Head of caudate nucleus (tissue), 42 donors: ENCODE measurements at regions not wholly inside any gene's neighbourhood (a gene's known extent, or its start where the extent isn't known, plus 50 kb on each side); places are given as distances from the start of the nearest gene placed in this dataset.

ENCODE experiments used
- DNase-seq, 42 donors: peaks; one replicate each; pipeline versions ENCODE4 v3.0.0 to v3.0.0-alpha.2; 2020 to 2021; ENCODE audit warnings: mixed read lengths in 7 of 42
- intact Hi-C: fragments of 100-400 bp; cut with DNase I; formaldehyde crosslinking; loops from one replicate; pipeline ENCODE4 v1.15.0; 2022

DNA sequence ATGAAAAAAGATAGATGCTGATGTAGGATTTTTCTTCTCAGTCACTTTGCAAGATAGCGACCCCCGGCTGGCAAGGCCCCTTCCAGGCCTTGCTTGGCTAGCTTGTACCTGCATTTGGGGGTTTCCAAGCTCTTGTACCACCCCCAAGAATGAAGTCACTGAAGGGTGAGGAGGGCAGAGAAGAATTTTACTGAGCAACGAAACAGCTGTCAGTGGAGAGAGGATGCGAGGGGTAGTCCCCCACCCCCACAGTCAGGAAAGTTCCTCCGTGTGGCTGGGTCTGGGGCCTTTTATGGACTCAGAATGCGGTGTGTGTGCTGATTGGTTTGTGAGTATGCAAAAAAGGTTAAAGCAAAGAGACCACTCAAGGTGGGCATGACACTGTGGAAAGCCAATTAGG, 382.0 kb downstream of the GPD2 start:
- no peak for DNase-seq
- intact Hi-C loops, result no loop called here

DNA sequence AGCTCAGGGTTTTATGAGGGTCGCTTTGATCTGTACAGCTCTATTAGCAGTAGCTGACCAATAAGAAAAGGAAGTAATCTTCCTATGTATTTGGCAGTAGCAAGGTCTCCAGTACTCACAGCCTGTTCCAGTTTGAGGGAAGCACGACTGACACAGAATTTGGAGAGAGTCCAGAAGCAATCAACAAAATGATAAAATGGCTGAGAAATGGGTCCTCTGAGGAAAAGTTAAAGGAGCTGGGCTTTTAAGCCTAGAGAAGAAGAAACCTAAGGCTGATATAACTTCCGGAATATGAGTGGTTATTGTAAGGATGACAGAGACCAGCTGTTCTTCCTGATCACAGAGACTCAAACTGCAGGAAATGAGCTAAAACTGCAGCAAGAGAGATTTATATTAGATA, 382.8 kb downstream of the GPD2 start:
- intact Hi-C loops, result no loop called here

DNA sequence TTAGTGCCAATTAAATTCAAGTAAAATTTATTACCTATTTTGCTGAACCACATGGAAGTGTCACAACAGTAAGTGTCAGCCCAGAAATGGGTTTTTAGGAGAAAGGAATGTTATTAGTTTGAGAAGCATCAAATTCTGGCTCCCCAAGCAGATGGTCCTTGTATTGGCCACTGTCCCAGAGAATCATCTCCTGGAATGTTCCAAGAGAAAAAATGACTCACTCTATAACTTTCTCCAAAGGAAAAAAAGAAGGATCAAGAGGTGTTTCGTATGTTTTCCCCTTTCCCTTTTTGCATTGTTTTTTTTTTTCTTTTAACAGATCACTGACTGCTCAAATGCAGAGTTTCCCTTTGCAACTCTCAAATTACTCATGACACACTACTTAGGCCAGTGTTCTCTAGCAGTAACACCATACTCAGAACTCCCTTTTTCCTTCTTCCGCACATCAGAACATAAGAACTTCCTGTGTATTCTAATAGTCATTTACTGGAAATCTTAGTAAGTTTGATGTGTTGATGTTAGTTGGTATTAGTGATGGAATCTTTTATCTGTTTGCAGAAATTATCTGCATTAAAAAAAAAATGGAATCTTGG, 390.3 kb downstream of the GPD2 start:
- no peak for DNase-seq
- intact Hi-C loops, result no loop called here

More for the DNA sequence above, 382.8 kb downstream of the GPD2 start:
- no peak for DNase-seq

DNA sequence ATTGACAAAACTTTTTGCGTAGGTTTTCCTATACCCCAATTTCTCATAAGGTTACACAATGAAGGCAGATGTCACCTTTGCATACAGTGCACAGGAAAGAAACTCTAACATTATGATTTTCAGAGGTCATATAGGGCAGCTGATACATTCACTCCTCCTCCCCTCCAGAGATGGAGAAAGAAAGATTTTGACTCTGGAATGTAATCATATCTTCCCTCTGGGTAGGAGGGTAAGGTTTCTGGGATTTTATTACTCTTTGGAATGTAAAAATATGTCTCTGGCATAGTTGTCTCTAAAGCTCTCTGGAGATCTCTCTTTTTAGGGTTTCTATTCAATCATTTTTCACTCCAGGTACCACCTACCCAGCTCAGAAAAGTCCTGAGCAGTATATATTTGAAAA, 398.3 kb downstream of the GPD2 start:
- intact Hi-C loops, result no loop called here
- no peak for DNase-seq

DNA sequence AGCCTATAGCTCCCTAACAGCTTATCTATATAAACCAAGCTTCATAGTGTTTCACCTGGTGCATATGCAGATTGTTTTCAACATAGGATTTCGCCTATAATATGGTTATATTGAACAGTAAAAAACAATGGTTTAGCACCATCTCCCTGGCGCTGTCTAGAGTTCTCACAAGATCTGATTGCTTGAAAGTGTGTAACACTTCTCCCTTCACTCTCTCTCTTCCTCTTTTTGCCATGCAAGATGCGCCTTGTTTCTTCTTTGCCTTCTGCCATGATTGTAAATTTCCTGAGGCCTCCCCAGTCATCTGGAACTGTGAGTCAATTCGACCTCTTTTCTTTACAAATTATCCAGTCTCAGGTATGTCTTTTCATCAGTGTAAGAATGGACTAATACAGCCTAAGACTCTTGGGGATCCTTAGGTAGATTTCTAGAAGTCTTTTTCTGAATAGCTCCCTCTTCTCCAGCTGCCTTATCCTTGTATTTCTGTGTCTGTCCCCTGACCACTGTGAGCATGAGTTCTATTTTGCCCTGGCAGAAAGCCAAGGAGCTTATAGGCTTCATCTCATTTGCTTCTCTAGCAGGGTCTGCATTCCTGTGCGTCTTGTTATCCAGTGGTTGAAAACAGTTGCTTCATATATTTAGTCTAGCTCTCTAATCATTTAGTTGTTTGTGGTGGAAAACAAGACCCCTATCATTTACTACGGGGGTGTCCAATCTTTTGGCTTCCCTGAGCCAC, 401.6 kb downstream of the GPD2 start:
- DNase-seq, result no peak
- intact Hi-C loops, result no loop called here

DNA sequence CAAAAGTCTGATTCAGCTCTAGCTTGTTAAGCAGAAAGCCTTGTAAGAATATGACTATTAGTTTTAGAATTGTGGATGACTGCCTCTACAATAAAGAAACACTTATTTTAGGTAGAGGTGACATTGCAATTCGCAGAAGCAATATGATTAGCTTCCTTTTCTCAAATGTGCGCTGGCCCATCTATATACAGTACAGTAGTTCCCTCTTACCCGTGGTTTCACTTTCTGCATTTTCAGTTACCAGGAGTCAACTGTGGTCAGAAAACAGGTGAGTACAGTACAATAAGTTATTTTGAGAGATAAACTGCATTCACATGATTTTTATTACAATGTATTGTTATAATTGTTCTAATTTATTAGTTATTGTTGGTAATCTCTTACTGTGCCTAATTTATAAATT, 405.1 kb downstream of the GPD2 start:
- intact Hi-C loops, result no loop called here
- no peak for DNase-seq

DNA sequence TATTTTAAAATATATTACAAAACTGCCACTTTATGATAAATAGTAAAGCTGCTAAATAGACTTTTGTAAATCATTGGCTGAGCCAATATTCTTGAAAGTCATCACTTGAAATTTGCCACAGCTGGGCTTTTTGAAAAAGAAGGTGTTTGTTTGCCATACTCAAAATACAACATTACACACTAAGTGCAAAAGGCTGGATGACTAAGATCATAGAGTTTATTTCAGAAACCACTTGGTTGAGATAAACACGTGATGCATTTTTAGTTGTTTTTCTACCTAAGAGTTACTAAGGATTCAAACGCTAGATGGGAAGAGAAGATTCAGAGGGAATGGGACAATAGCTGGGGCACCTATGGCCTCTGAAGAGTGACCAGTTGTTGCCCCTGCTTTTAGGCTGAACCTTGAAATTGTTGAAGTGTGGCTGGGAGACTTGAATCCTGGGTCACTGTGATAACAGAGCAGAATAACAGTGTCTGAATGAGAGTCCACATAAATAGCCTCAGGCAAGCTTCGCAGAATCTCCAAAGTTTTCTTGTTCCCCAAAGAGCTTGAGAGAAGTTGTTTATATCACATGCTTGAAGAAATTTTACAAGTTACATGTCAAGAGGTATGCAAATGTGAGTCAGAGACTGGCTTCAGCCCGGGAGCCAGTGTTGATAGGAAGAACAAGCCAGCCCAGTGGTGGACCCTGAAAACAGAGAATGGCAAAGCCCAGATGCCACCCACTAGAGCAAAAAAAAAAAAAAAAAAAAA, 409.8 kb downstream of the GPD2 start:
- intact Hi-C loops, result no loop called here
- no peak for DNase-seq

DNA sequence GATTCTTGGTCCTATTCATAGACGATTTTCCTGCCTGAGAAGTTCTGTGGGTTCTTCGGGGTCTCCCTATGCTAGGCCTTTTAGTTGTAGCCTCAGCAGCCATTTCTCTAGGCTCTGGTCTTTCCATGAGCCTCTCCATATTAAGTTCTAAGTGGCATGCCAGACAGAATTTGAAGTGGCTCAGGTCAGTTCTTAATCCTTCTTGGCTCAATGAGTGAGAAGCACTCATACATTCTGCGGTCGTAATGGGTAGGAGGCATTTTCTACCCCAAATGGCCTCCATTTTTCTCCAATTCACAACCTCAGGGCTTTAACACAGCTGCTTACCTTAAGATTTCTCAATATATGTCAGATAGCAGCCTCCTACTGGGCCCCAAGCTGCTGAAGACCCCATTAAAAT, 405.3 kb upstream of the GALNT5 start:
- intact Hi-C loops, result no loop called here
- DNase-seq, result no peak

DNA sequence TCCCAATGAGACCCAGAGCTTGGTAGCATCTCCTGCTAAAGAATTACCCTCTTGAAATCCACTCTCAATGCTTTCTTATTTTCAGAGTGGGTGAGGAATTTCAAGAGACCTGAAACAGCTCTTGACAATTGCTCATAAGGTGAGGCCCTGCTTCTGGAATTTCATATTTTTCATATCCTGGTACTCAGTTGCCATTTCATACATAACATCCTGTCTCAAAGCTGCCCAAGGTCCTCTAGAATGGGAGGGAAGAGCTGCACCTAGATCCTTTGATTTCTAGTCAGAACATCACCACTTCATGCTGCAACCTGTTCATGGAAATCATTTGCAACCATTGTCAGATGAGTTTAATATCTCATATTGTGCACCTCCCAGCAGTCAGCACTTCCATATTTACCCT, 404.8 kb upstream of the GALNT5 start:
- intact Hi-C loops, result no loop called here
- DNase-seq, result no peak

DNA sequence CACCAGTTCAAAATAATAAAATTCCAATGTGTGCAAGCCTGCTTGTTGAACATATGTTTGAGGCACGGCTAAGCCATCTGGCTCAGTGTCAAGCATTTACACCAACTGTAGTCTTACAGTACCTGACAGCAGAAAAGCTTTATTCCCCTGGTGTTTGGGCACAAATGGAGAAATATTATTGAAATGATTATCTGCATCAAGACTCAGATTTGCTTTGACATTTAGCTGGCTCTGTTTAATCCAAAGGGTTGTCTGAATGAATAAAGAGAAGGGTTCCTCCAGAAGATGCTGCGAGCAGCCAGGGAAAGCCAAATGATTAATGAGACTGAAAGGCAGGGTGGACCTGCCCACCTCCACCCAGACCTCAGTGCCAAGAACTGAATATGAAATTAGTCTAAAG, 393.2 kb upstream of the GALNT5 start:
- no peak for DNase-seq
- intact Hi-C loops, result no loop called here

DNA sequence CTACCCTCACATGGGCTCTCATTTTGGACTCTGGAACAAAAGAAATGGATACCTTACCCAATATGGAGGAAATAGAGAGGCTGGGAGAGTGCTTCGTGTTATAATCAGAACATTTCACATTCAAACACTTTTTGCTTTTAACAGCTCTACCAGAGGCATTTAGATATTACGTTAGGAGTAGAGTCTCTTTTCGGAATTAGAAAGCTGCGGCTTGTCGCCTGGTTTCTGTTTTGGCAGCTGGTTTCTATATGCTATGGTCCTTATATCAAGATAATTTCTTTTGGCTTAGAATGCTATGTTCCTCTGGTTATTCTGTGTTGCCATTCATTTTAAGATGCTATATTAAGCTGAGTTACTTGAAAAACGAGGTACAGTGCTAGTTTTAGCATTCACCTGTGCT, 392.8 kb upstream of the GALNT5 start:
- no peak for DNase-seq
- intact Hi-C loops, result no loop called here

DNA sequence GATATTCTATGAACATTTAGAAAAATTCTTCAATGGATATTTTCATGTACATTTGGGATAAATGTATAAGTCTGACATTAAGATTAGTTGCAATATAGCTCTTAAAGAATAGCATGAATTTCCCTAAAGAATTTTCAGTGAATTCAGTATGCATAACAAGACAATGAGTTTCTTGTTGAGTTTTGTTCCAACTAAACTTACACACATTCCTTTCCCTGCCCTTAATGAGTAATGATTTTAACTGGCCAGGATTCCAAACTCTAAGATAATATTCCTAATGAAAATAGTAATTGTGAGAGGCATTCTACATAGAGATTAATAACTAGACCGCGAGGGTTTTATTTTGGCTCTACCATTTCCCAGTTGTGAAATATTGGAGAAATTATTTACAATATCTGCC, 390.3 kb upstream of the GALNT5 start:
- intact Hi-C loops, result no loop called here

DNA sequence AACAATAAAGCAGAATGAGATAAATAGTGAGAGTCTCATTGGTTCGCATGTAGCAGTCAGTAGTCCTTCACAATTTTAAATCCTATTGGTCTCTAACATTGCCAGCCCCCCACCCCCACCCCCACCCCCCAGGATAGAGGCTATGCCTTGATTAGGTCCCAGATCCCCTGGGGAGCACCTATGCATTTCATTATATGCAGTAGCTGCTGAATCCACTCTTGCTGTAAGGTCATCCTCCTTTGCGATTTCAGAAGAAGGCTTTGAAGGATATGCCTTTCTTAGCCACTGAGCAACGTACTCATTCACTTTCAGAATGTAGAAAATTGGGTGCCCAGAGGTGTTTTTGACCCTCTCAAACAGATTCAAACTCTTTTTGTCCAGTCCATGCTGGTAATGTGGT, 382.8 kb upstream of the GALNT5 start:
- intact Hi-C loops, result no loop called here
- no peak for DNase-seq

More for the DNA sequence above, 390.3 kb upstream of the GALNT5 start:
- DNase-seq, result no peak

DNA sequence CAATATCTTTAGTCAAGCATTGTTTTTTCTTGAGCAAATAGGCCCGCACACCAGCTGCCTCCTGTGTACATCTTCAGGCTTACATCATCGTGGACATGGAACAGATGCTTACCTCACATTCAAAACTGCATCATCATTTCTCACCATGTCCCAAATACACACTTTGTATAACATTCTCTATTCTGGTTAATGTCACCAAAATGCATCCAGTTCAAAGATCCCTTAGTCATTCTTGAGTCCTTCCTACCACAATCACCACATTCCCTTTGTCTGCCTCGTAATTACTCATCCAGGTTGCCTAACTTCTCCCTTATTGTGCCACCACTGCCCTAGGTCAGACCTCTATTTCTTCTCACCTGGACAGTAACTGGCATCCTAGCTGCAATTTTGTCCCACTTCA, 373.7 kb upstream of the GALNT5 start:
- intact Hi-C loops, result no loop called here
- no peak for DNase-seq

DNA sequence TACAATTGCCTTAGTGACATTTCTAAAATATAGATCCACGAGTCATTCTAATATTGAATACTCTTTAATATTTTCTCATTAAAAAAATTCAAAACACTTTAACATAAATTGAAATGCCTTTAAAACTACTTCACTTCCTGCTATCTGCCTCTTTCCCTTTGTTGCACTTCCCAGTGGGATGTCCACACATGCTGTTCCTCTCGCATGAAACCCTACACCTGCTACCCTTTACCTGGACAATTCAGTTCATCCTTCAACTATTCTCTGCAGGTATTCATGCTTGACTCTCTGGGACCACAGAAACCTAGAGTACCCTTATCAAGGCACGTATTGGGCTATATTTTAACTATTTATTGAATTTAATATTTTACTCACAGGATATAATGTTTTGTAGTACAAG, 373.3 kb upstream of the GALNT5 start:
- intact Hi-C loops, result no loop called here
- no peak for DNase-seq

DNA sequence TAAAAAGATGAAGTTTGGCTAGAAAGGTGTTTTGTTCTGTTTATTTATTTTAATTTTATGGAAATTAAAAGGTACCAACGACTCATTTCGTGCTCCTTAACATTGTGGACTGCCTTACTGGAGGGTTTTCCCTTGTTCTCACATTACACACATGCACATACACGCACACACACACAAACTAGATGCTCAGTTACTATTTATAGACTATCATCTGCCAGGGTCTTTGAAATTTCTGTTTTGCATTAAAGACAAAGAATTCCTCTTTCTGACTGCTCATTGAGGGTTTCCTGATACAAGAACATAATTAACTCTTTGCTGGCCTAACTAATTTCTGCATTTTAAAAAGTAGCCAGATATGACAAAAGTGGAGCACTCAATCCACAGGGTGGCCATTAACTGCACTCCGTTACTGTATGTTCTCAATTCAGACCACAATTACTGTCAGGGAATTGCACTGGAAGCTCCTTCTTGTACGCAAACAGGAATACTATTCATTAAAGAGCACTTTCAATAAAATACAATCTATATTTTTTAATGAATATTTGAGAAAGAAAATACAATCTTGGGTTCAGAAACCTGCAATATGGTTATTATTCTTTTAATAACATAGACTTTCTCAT, 366.9 kb upstream of the GALNT5 start:
- intact Hi-C loops, result no loop called here
- no peak for DNase-seq

DNA sequence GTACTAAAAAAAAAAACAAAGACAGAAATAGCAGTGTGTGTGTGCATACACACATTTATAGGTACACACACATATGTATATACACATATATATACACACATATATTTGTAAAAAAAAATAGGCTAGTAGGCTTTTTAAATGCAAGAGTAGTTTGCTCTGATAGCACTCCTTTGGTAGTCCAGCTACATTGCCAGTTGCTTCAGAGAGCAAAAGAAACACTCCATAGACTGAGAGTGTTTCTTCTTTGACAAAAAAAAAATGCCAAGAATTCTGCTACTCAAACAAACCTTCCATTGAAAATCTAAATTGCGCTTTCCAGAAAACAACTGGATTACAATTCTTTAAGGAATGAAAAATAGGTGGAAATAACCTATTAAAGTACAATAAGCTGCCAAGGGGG, 365.9 kb upstream of the GALNT5 start:
- intact Hi-C loops, result no loop called here
- no peak for DNase-seq

DNA sequence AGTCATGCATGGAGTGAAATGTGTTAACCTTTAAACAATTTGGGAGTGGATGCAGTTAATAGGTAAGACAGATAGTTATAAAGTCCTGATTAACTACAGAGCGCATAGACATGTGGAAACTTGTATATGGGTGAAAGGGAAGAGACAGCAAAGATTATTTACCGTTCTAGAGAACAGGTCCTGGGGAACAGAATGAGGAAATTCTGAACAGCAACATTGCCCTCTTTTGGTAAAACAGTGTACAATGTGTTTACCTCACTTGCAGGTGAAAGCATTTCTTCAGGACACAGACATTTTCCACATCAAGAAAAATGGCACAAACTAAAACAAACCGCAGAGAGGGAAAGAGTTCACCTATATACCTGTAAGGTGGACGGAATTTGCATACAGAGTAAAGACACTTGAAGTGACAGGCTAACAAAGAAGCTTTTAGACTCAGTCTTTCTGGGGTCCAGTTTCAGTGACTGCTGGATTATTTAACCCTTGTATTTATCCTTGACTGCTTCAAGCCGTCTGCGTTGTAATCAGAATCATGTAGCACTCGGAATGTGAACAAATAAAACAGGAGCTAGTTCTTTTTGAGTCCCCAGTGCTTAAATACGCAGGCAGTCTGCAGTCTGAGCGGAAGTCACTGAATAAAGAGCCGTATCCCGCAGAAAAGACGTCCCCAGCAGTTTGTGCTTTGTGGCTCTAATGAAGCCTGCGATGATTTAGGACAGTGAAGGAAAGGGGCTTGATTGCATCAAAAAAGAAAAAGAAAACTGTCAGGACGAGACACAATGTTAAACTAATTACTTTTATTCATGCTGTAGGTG, 364.8 kb upstream of the GALNT5 start:
- DNase-seq, result peak in 12 of 42 donors; percentile 3 to 38 (median 10)
- intact Hi-C loops, result no loop called here

DNA sequence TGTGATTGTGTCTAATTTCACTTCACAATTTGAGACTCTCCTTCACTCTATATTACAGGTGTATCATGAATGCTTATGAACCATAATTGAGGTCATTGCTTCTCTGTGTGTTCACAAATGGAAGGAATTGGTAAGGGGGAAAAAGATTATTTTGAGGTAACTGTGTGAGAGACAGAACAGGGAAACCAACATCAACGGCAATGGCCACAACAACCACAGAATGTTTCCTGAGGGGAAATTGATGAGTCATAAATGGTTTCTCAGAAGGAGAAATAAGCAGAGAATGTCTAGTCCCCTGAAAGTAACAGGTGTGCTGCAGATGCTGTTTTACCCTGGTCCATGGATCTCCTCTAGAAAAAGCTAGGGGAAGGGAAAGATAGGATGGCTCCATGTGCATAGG, 361.2 kb upstream of the GALNT5 start:
- no peak for DNase-seq
- intact Hi-C loops, result no loop called here
